Esophagus muscularis mucosa (tissue), 4 donors: ENCODE measurements at regions not wholly inside any gene's neighbourhood (a gene's known extent, or its start where the extent isn't known, plus 50 kb on each side); places are given as distances from the start of the nearest gene placed in this dataset.

ENCODE experiments used
- DNase-seq: peaks from one replicate; pipeline ENCODE4 v3.0.0-alpha.2; 2017; ENCODE audit errors: extremely low spot score
- H3K27ac ChIP-seq, 4 donors: fragments of 200-600 bp; sonication (generic); replicated peaks in 1 of 4; 1 replicate in 3 of 4; 2 replicates in 1 of 4; pipeline ENCODE4 v1.5.1; 2016 to 2019; ENCODE audit warnings: mild to moderate bottlenecking in 1 of 4
- H3K27me3 ChIP-seq, 4 donors: fragments of 200-600 bp; sonication (generic); one replicate each; pipeline versions ENCODE4 v1.5.1 to v1.6.0; 2016 to 2019
- H3K36me3 ChIP-seq, 4 donors: fragments of 200-600 bp; sonication (generic); one replicate each; pipeline ENCODE4 v1.5.1; 2016 to 2019
- H3K4me1 ChIP-seq, 4 donors: fragments of 200-600 bp; sonication (generic); one replicate each; pipeline ENCODE4 v1.5.1; 2016 to 2019
- H3K4me3 ChIP-seq, 4 donors: fragments of 200-600 bp; sonication (generic); 1 replicate in 2 of 4; 2 replicates in 2 of 4; pipeline ENCODE4 v1.5.1; 2016 to 2019; ENCODE audit warnings: mild to moderate bottlenecking in 4 of 4, moderate library complexity in 1 of 4
- H3K9me3 ChIP-seq, 4 donors: fragments of 200-600 bp; sonication (generic); 1 replicate in 3 of 4; 2 replicates in 1 of 4; pipeline ENCODE4 v1.5.1; 2016 to 2019
- EP300 ChIP-seq: sonication (generic); formaldehyde crosslinking; IDR thresholded peaks from one replicate; pipeline ENCODE4 v1.6.1; 2017; ENCODE audit warnings: antibody characterized with exemption
- POLR2A ChIP-seq: fragments of 450-650 bp; IDR thresholded peaks from one replicate; pipeline ENCODE4 v1.6.1; 2017; ENCODE audit warnings: antibody characterized with exemption, moderate library complexity, mild to moderate bottlenecking, low read depth
- POLR2AphosphoS5 ChIP-seq, 2 donors: sonication (generic); formaldehyde crosslinking; IDR thresholded peaks; one replicate each; pipeline ENCODE4 v1.6.1; 2017; ENCODE audit warnings: antibody characterized with exemption in 2 of 2
- WGBS: methylation state at CpG from one replicate; pipeline ENCODE4 v1.1.5; 2018; 5-methylcytosine and 5-hydroxymethylcytosine counted together
- intact Hi-C: fragments of 100-400 bp; cut with DNase I; formaldehyde crosslinking; loops from one replicate; pipeline ENCODE4 v1.15.1; 2023
- TF ChIP-seq, protein P1 (sequence below), 3 experiments: fragments of 200-600 bp in 2 of 3; fragments of 450-650 bp in 1 of 3; sonication (generic) in 2 of 3; IDR thresholded peaks; one replicate each; pipeline ENCODE4 v1.5.1; 2017 to 2019; ENCODE audit warnings: antibody characterized with exemption in 3 of 3, mild to moderate bottlenecking in 2 of 3, moderate library complexity in 1 of 3

- Histone ChIP-seq H3K4me1 (no peaks in the 10 kb centered on the region), H3K27ac (no peak overlapping the region), H3K4me3 (no peak overlapping the region), H3K36me3 (no peaks in the 10 kb centered on the region), H3K27me3 (no peaks in the 10 kb centered on the region), H3K9me3 (no peaks in the 10 kb centered on the region)
- TF ChIP-seq POLR2A (no peak), EP300 (no peak)
- TF ChIP-seq, protein P1, sequence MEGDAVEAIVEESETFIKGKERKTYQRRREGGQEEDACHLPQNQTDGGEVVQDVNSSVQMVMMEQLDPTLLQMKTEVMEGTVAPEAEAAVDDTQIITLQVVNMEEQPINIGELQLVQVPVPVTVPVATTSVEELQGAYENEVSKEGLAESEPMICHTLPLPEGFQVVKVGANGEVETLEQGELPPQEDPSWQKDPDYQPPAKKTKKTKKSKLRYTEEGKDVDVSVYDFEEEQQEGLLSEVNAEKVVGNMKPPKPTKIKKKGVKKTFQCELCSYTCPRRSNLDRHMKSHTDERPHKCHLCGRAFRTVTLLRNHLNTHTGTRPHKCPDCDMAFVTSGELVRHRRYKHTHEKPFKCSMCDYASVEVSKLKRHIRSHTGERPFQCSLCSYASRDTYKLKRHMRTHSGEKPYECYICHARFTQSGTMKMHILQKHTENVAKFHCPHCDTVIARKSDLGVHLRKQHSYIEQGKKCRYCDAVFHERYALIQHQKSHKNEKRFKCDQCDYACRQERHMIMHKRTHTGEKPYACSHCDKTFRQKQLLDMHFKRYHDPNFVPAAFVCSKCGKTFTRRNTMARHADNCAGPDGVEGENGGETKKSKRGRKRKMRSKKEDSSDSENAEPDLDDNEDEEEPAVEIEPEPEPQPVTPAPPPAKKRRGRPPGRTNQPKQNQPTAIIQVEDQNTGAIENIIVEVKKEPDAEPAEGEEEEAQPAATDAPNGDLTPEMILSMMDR (IDR thresholded peaks at IDR 0.05): no peak
- intact Hi-C loops: no loop called here
- WGBS: 73% methylated on average over 2 of the region's 2 CpGs
- DNase-seq: no peak
These were observed 217.1 kb upstream of the MAP3K7 start for GRCh38 chr6:90803956-90804355.

- Histone ChIP-seq H3K4me1 (no peaks in the 10 kb centered on the region), H3K27me3 (no peaks in the 10 kb centered on the region), H3K27ac (no peak overlapping the region), H3K4me3 (no peak overlapping the region), H3K9me3 (no peaks in the 10 kb centered on the region), H3K36me3 (no peaks in the 10 kb centered on the region)
- 89% methylated on average over 2 of the region's 2 CpGs for WGBS
- DNase-seq: no peak
- intact Hi-C loops: no loop called here
- TF ChIP-seq, protein P1 (IDR thresholded peaks at IDR 0.05): no peak
- no peak for TF ChIP-seq POLR2A
- no peak for TF ChIP-seq POLR2AphosphoS5 (IDR thresholded peaks at IDR 0.05)
- TF ChIP-seq EP300: no peak
These were observed 208.2 kb upstream of the MAP3K7 start for GRCh38 chr6:90795078-90795477.

DNA sequence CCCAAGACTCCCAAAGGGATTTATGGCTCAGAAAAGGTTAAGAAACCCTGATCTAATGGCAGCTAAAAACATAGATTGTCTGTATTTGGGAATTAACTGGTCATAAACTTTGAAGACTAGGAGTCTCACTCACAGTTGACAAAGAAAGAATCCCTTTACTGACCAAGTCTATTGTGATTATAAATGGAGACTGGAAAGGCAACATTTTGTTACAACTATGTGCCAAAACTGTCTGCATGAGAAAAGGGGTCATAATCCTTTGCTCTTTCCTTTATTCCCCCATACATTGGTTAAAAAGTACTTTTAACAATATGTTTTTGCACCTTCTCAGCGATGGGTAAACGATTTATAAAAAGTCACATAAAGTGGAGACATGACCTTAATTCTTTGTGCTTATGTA lies 206.9 kb upstream of the MAP3K7 start:
- no peaks in the 10 kb centered on the region for H3K27me3 ChIP-seq
- no peaks in the 10 kb centered on the region for H3K9me3 ChIP-seq
- WGBS: 95% methylated on average over 2 of the region's 2 CpGs
- no peaks in the 10 kb centered on the region for H3K36me3 ChIP-seq
- H3K4me3 ChIP-seq: no peak overlapping the region
- intact Hi-C loops: no loop called here
- no peak overlapping the region for H3K27ac ChIP-seq
- TF ChIP-seq, protein P1 (IDR thresholded peaks at IDR 0.05): no peak
- TF ChIP-seq POLR2A: no peak
- TF ChIP-seq POLR2AphosphoS5 (IDR thresholded peaks at IDR 0.05): no peak
- TF ChIP-seq EP300: no peak
- no peak for DNase-seq
- no peaks in the 10 kb centered on the region for H3K4me1 ChIP-seq

- no peak overlapping the region for H3K27ac ChIP-seq
- no peak overlapping the region for H3K4me3 ChIP-seq
- TF ChIP-seq POLR2A (no peak), POLR2AphosphoS5 (IDR thresholded peaks at IDR 0.05) (no peak), EP300 (no peak)
- TF ChIP-seq, protein P1 (IDR thresholded peaks at IDR 0.05): no peak
- no peaks in the 10 kb centered on the region for H3K9me3 ChIP-seq
- no peaks in the 10 kb centered on the region for H3K4me1 ChIP-seq
- no peaks in the 10 kb centered on the region for H3K36me3 ChIP-seq
- no peak for DNase-seq
- WGBS: 65% methylated on average over 2 of the region's 2 CpGs
- intact Hi-C loops: no loop called here
- no peaks in the 10 kb centered on the region for H3K27me3 ChIP-seq
These were observed 203.8 kb upstream of the MAP3K7 start for GRCh38 chr6:90790696-90791095.

DNA sequence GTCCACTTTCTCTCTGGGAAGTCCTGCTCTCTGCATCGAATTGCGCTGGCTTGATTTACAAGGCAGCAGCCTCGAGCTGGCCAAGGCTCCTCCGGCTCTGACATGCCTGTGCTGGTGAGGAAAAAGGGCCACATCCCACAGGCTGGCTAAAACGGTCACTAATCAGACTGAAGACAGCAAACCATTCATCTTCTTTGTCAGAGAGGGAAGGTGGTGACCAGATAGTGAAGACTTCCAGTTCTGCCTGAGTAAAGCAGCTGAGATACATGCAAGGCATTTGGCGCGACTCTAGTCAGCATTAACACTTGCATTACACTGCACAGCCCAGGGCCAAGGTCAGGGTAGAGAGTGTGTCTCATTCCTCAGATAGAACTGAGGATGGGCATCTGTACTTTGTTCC lies 203.2 kb upstream of the MAP3K7 start:
- 43% methylated on average over 7 of the region's 7 CpGs for WGBS
- H3K36me3 ChIP-seq: no peaks in the 10 kb centered on the region
- TF ChIP-seq POLR2AphosphoS5 (IDR thresholded peaks at IDR 0.05) (no peak), POLR2A (no peak), EP300 (no peak)
- TF ChIP-seq, protein P1 (IDR thresholded peaks at IDR 0.05): no peak
- H3K4me1 ChIP-seq: no peaks in the 10 kb centered on the region
- no peaks in the 10 kb centered on the region for H3K9me3 ChIP-seq
- H3K4me3 ChIP-seq: no peak overlapping the region
- intact Hi-C loops: no loop called here
- no peak overlapping the region for H3K27ac ChIP-seq
- no peak for DNase-seq
- no peaks in the 10 kb centered on the region for H3K27me3 ChIP-seq
